WI38 (cell line): ENCODE measurements at regions not wholly inside any gene's neighbourhood (a gene's known extent, or its start where the extent isn't known, plus 50 kb on each side); places are given as distances from the start of the nearest gene placed in this dataset.
"Not testable (repeated sequence)": the region's sequence is repeated elsewhere in the genome, so short reads cannot be mapped to it uniquely, and the experiment has no call there.

Experiments
- H3K4me3 ChIP-seq: 2 replicates; pipeline ENCODE4 v1.5.1; 2011; ENCODE audit warnings: low read depth, mild to moderate bottlenecking, control low read depth, low read length
- CTCF ChIP-seq: IDR thresholded peaks from 2 replicates; pipeline ENCODE4 v1.5.1; 2012; ENCODE audit warnings: low read depth, mild to moderate bottlenecking, control low read depth, low read length

- H3K4me3 ChIP-seq, result no peak overlapping the region
- no peak for TF ChIP-seq CTCF
Observed at GRCh38 chr21:27043377-27043776, 76.5 kb upstream of the ADAMTS5 start.

- no peak for TF ChIP-seq CTCF
- no peak overlapping the region for H3K4me3 ChIP-seq
Observed at GRCh38 chr21:27040738-27041469, 74.0 kb upstream of the ADAMTS5 start.

GRCh38 chr21:27036736-27037301, 69.9 kb upstream of the ADAMTS5 start:
- H3K4me3 ChIP-seq, result no peak overlapping the region
- no peak for TF ChIP-seq CTCF

- no peak for TF ChIP-seq CTCF
- no peak overlapping the region for H3K4me3 ChIP-seq
Observed at GRCh38 chr21:27035791-27036190, 68.9 kb upstream of the ADAMTS5 start.

- TF ChIP-seq CTCF, result no peak
- H3K4me3 ChIP-seq, result no peak overlapping the region
Observed at GRCh38 chr21:27034796-27035195, 67.9 kb upstream of the ADAMTS5 start.

GRCh38 chr21:27033471-27033870, 66.6 kb upstream of the ADAMTS5 start:
- TF ChIP-seq CTCF, result no peak
- no peak overlapping the region for H3K4me3 ChIP-seq

- TF ChIP-seq CTCF, result no peak
- H3K4me3 ChIP-seq, result no peak overlapping the region
Observed at GRCh38 chr21:27026501-27026900, 59.6 kb upstream of the ADAMTS5 start.

GRCh38 chr21:27025708-27026107, 58.8 kb upstream of the ADAMTS5 start:
- H3K4me3 ChIP-seq, result not testable (repeated sequence)
